ENCODE measurements at regions not wholly inside any gene's neighbourhood (a gene's known extent, or its start where the extent isn't known, plus 50 kb on each side); places are given as distances from the start of the nearest gene placed in this dataset.

DNA sequence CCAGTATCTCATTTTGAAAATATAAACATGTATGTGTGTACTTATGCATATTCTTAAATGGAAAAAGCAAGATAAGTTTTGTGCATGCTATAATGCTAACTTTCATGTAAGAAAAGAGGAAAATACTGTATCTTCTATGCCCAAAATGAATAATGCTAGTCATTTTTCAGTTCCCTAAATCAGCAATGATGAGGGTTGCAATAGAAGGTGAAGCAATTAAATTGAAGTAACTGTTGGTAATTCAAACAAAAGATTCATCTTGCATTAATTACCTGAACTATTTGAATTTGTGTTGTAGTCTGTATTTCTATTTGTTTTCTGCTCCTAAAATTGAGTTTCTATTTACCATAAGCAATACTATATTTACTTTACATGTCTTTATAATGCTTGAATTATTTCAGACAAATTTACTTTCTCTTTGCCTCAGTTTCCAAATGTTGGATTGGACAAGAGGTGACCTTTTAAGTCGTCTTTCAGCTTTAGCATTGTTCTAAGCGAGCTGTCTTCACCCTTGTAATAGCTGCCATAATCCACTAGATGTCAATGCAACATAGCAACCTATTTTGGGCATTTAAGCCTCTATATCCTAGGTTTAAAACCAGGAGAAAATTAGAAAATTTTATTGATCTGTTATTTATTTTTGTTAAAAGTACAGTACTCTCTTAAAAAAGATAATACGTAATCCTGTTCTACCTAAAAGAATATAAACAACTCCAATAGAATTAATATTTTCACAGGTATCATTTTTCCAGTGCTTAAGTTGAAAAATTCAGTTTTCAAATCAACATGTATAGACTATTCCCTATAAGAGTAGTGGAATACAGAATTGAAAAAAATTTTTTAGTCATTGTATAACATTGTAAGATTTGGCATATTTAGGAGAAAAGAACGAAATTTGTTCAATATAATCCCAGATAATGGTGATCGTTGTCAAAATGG lies 52.3 kb upstream of the IFNGR1 start:
- H3K9me3 Mint-ChIP-seq, result no peaks in the 10 kb centered on the region
- DNase-seq, result peak in 3 of 10 donors; percentile 36 to 44 (median 38)

GRCh38 chr6:137269803-137270202 lies 50.6 kb upstream of the IFNGR1 start:
- H3K4me3 Mint-ChIP-seq, result no peak overlapping the region
- POLR2A ChIA-PET, result no interaction called here
- DNase-seq (no peak), ATAC-seq (no peak)
- H3K36me3 Mint-ChIP-seq, result no peaks in the 10 kb centered on the region
- peak overlapping the region in 2 of 10 donors; percentile 17 to 84 for H3K27ac Mint-ChIP-seq
- H3K27me3 Mint-ChIP-seq, result peaks cover 0 to 21% (median 9%) of the 10 kb centered on the region in 5 donors
- H3K4me1 Mint-ChIP-seq, result peaks cover 0 to 15% (median 0%) of the 10 kb centered on the region in 4 donors
- no peaks in the 10 kb centered on the region for H3K9me3 Mint-ChIP-seq

More for the DNA sequence above, 52.3 kb upstream of the IFNGR1 start:
- H3K36me3 Mint-ChIP-seq, result no peaks in the 10 kb centered on the region
- H3K4me3 Mint-ChIP-seq, result no peak overlapping the region
- H3K4me1 Mint-ChIP-seq, result peaks cover 0 to 15% (median 0%) of the 10 kb centered on the region in 4 donors
- H3K27me3 Mint-ChIP-seq, result peaks cover 0 to 21% (median 7%) of the 10 kb centered on the region in 5 donors
- POLR2A ChIA-PET, result no interaction called here
- no peak overlapping the region for H3K27ac Mint-ChIP-seq
- peak; percentile 54 to 70 for ATAC-seq

DNA sequence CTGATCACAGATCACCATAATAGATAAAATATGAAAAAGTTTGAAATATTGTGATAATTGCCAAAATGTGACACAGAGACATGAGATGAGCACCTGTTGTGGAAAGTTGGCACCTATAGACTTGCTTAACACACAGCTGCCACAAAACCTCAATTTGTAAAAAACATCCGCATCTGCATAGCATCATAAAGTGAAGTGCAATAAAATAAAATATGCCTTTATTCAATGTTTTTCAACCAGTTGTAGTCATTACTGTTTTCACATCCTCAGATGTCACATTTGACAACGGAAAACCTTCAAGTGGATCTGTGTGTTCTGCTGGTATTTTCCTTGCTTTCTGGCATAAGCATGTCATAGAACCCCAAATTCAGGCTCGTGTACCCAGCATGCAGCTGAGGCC lies 50.2 kb upstream of the IFNGR1 start:
- ATAC-seq (no peak), DNase-seq (no peak)
- Mint-ChIP-seq H3K9me3 (no peaks in the 10 kb centered on the region), H3K36me3 (no peaks in the 10 kb centered on the region), H3K27ac (peak overlapping the region in 2 of 10 donors; percentile 17 to 84), H3K27me3 (peaks cover 0 to 21% (median 9%) of the 10 kb centered on the region in 5 donors), H3K4me3 (no peak overlapping the region), H3K4me1 (peaks cover 0 to 15% (median 0%) of the 10 kb centered on the region in 4 donors)
- POLR2A ChIA-PET, result no interaction called here

All from naive thymus-derived CD8-positive, alpha-beta T cell (primary cell).